Subcutaneous abdominal adipose tissue (tissue), 5 donors: ENCODE measurements at regions not wholly inside any gene's neighbourhood (a gene's known extent, or its start where the extent isn't known, plus 50 kb on each side); places are given as distances from the start of the nearest gene placed in this dataset.

ENCODE experiments used
- H3K27ac ChIP-seq: one replicate; pipeline ENCODE4 v1.7.0; 2013; ENCODE audit warnings: low read depth, mild to moderate bottlenecking, inconsistent platforms, low read length, moderate library complexity
- H3K27me3 ChIP-seq, 5 donors: one replicate each; pipeline ENCODE4 v1.7.0; 2013; ENCODE audit warnings: low read length in 5 of 5, inconsistent platforms in 1 of 5; ENCODE audit not compliant: control insufficient read depth in 5 of 5, insufficient read depth in 4 of 5
- H3K36me3 ChIP-seq, 5 donors: one replicate each; pipeline ENCODE4 v1.7.0; 2013; ENCODE audit warnings: low read length in 5 of 5; ENCODE audit not compliant: control insufficient read depth in 5 of 5, insufficient read depth in 5 of 5
- H3K4me1 ChIP-seq, 5 donors: one replicate each; pipeline ENCODE4 v1.7.0; 2013; ENCODE audit warnings: low read length in 5 of 5, mild to moderate bottlenecking in 3 of 5, moderate library complexity in 1 of 5; ENCODE audit not compliant: control insufficient read depth in 5 of 5, insufficient read depth in 5 of 5
- H3K4me3 ChIP-seq, 5 donors: one replicate each; pipeline ENCODE4 v1.7.0; 2013; ENCODE audit warnings: low read length in 5 of 5, low read depth in 1 of 5
- H3K9ac ChIP-seq, 5 donors: one replicate each; pipeline ENCODE4 v1.7.0; 2013; ENCODE audit warnings: low read length in 5 of 5, mild to moderate bottlenecking in 4 of 5, moderate library complexity in 3 of 5
- H3K9me3 ChIP-seq, 5 donors: one replicate each; pipeline ENCODE4 v1.7.0; 2013; ENCODE audit warnings: low read length in 5 of 5; ENCODE audit not compliant: control insufficient read depth in 5 of 5
- donor health status: healthy.
- donor health status: healthy.
- donor health status: healthy.
- donor health status: healthy.
- donor health status: healthy.

- Histone ChIP-seq H3K4me3 (no peak overlapping the region), H3K27me3 (no peaks in the 10 kb centered on the region), H3K36me3 (no peaks in the 10 kb centered on the region), H3K4me1 (peaks cover 0 to 9% (median 3%) of the 10 kb centered on the region in 5 donors), H3K9me3 (no peaks in the 10 kb centered on the region), H3K9ac (no peak overlapping the region), H3K27ac (no peak overlapping the region)
Measured at GRCh38 chr4:141497627-141498026, 138.8 kb upstream of the IL15 start.

GRCh38 chr4:141499261-141499853 lies 137.0 kb upstream of the IL15 start:
- no peaks in the 10 kb centered on the region for H3K27me3 ChIP-seq
- peaks cover 0 to 9% (median 5%) of the 10 kb centered on the region in 5 donors for H3K4me1 ChIP-seq
- H3K36me3 ChIP-seq: no peaks in the 10 kb centered on the region
- no peak overlapping the region for H3K27ac ChIP-seq
- H3K9ac ChIP-seq: no peak overlapping the region
- H3K9me3 ChIP-seq: no peaks in the 10 kb centered on the region
- no peak overlapping the region for H3K4me3 ChIP-seq

GRCh38 chr4:141501395-141501794 lies 135.0 kb upstream of the IL15 start:
- Histone ChIP-seq H3K27me3 (no peaks in the 10 kb centered on the region), H3K9me3 (no peaks in the 10 kb centered on the region), H3K36me3 (no peaks in the 10 kb centered on the region), H3K4me1 (peaks cover 0 to 9% (median 5%) of the 10 kb centered on the region in 5 donors), H3K4me3 (no peak overlapping the region), H3K27ac (no peak overlapping the region), H3K9ac (no peak overlapping the region)

GRCh38 chr4:141501931-141502330 lies 134.5 kb upstream of the IL15 start:
- H3K36me3 ChIP-seq: no peaks in the 10 kb centered on the region
- H3K9ac ChIP-seq: no peak overlapping the region
- no peak overlapping the region for H3K27ac ChIP-seq
- H3K4me1 ChIP-seq: peaks cover 0 to 9% (median 5%) of the 10 kb centered on the region in 5 donors
- no peaks in the 10 kb centered on the region for H3K9me3 ChIP-seq
- no peak overlapping the region for H3K4me3 ChIP-seq
- H3K27me3 ChIP-seq: no peaks in the 10 kb centered on the region

- no peaks in the 10 kb centered on the region for H3K27me3 ChIP-seq
- peaks cover 0 to 9% (median 5%) of the 10 kb centered on the region in 5 donors for H3K4me1 ChIP-seq
Measured at GRCh38 chr4:141502755-141503154, 133.6 kb upstream of the IL15 start.

GRCh38 chr4:141503260-141503659 lies 133.1 kb upstream of the IL15 start:
- Histone ChIP-seq H3K9ac (no peak overlapping the region), H3K4me1 (peaks cover 0 to 9% (median 5%) of the 10 kb centered on the region in 5 donors), H3K27ac (no peak overlapping the region), H3K27me3 (no peaks in the 10 kb centered on the region), H3K9me3 (no peaks in the 10 kb centered on the region), H3K4me3 (no peak overlapping the region), H3K36me3 (no peaks in the 10 kb centered on the region)

More at GRCh38 chr4:141502755-141503154, 133.6 kb upstream of the IL15 start:
- H3K36me3 ChIP-seq: no peaks in the 10 kb centered on the region
- no peak overlapping the region for H3K27ac ChIP-seq
- no peak overlapping the region for H3K4me3 ChIP-seq
- no peak overlapping the region for H3K9ac ChIP-seq
- no peaks in the 10 kb centered on the region for H3K9me3 ChIP-seq

GRCh38 chr4:141511055-141511454 lies 125.3 kb upstream of the IL15 start:
- Histone ChIP-seq H3K4me3 (no peak overlapping the region), H3K9ac (no peak overlapping the region), H3K27me3 (no peaks in the 10 kb centered on the region), H3K27ac (no peak overlapping the region), H3K4me1 (no peaks in the 10 kb centered on the region), H3K36me3 (no peaks in the 10 kb centered on the region), H3K9me3 (peaks cover 0 to 8% (median 0%) of the 10 kb centered on the region in 5 donors)

GRCh38 chr4:141513866-141514265 lies 122.5 kb upstream of the IL15 start:
- Histone ChIP-seq H3K4me1 (no peaks in the 10 kb centered on the region), H3K27me3 (no peaks in the 10 kb centered on the region), H3K9me3 (peaks cover 0 to 8% (median 0%) of the 10 kb centered on the region in 5 donors), H3K9ac (no peak overlapping the region), H3K36me3 (no peaks in the 10 kb centered on the region), H3K4me3 (no peak overlapping the region), H3K27ac (no peak overlapping the region)

- Histone ChIP-seq H3K36me3 (no peaks in the 10 kb centered on the region), H3K4me1 (no peaks in the 10 kb centered on the region), H3K9me3 (no peaks in the 10 kb centered on the region), H3K27me3 (no peaks in the 10 kb centered on the region), H3K27ac (no peak overlapping the region), H3K9ac (no peak overlapping the region), H3K4me3 (no peak overlapping the region)
Measured at GRCh38 chr4:141518222-141518621, 118.2 kb upstream of the IL15 start.

GRCh38 chr4:141524116-141524515 lies 112.3 kb upstream of the IL15 start:
- Histone ChIP-seq H3K9ac (no peak overlapping the region), H3K4me1 (no peaks in the 10 kb centered on the region), H3K36me3 (no peaks in the 10 kb centered on the region), H3K9me3 (peaks cover 0 to 8% (median 4%) of the 10 kb centered on the region in 5 donors), H3K27me3 (no peaks in the 10 kb centered on the region), H3K4me3 (no peak overlapping the region), H3K27ac (no peak overlapping the region)
